Subcutaneous abdominal adipose tissue (tissue), 5 donors: ENCODE measurements at regions not wholly inside any gene's neighbourhood (a gene's known extent, or its start where the extent isn't known, plus 50 kb on each side); places are given as distances from the start of the nearest gene placed in this dataset.

Source experiments
- H3K27ac ChIP-seq: one replicate; pipeline ENCODE4 v1.7.0; 2013; ENCODE audit warnings: low read depth, mild to moderate bottlenecking, inconsistent platforms, low read length, moderate library complexity
- H3K27me3 ChIP-seq, 5 donors: one replicate each; pipeline ENCODE4 v1.7.0; 2013; ENCODE audit warnings: low read length in 5 of 5, inconsistent platforms in 1 of 5; ENCODE audit not compliant: control insufficient read depth in 5 of 5, insufficient read depth in 4 of 5
- H3K36me3 ChIP-seq, 5 donors: one replicate each; pipeline ENCODE4 v1.7.0; 2013; ENCODE audit warnings: low read length in 5 of 5; ENCODE audit not compliant: control insufficient read depth in 5 of 5, insufficient read depth in 5 of 5
- H3K4me1 ChIP-seq, 5 donors: one replicate each; pipeline ENCODE4 v1.7.0; 2013; ENCODE audit warnings: low read length in 5 of 5, mild to moderate bottlenecking in 3 of 5, moderate library complexity in 1 of 5; ENCODE audit not compliant: control insufficient read depth in 5 of 5, insufficient read depth in 5 of 5
- H3K4me3 ChIP-seq, 5 donors: one replicate each; pipeline ENCODE4 v1.7.0; 2013; ENCODE audit warnings: low read length in 5 of 5, low read depth in 1 of 5
- H3K9ac ChIP-seq, 5 donors: one replicate each; pipeline ENCODE4 v1.7.0; 2013; ENCODE audit warnings: low read length in 5 of 5, mild to moderate bottlenecking in 4 of 5, moderate library complexity in 3 of 5
- H3K9me3 ChIP-seq, 5 donors: one replicate each; pipeline ENCODE4 v1.7.0; 2013; ENCODE audit warnings: low read length in 5 of 5; ENCODE audit not compliant: control insufficient read depth in 5 of 5
- donor health status: healthy.
- donor health status: healthy.
- donor health status: healthy.
- donor health status: healthy.
- donor health status: healthy.

- Histone ChIP-seq H3K4me1 (peaks cover 0 to 15% (median 4%) of the 10 kb centered on the region in 5 donors), H3K4me3 (no peak overlapping the region), H3K9ac (no peak overlapping the region), H3K27ac (peak overlapping the region; percentile 83), H3K9me3 (no peaks in the 10 kb centered on the region), H3K36me3 (no peaks in the 10 kb centered on the region), H3K27me3 (no peaks in the 10 kb centered on the region)
Observed at GRCh38 chr18:68438983-68439382, 275.9 kb downstream of the TMX3 start.

- H3K36me3 ChIP-seq = no peaks in the 10 kb centered on the region
- H3K4me1 ChIP-seq = peaks cover 0 to 15% (median 4%) of the 10 kb centered on the region in 5 donors
- H3K4me3 ChIP-seq = no peak overlapping the region
- H3K9ac ChIP-seq = no peak overlapping the region
- H3K27me3 ChIP-seq = no peaks in the 10 kb centered on the region
- no peaks in the 10 kb centered on the region for H3K9me3 ChIP-seq
- H3K27ac ChIP-seq = peak overlapping the region; percentile 83
Observed at GRCh38 chr18:68438536-68438935, 276.4 kb downstream of the TMX3 start.

GRCh38 chr18:68436485-68436884, 278.4 kb downstream of the TMX3 start:
- H3K27ac ChIP-seq = no peak overlapping the region
- peak overlapping the region in 1 of 5 donors; percentile 7 for H3K4me3 ChIP-seq
- H3K9ac ChIP-seq = no peak overlapping the region
- H3K36me3 ChIP-seq = no peaks in the 10 kb centered on the region
- no peaks in the 10 kb centered on the region for H3K27me3 ChIP-seq
- peaks cover 0 to 15% (median 4%) of the 10 kb centered on the region in 5 donors for H3K4me1 ChIP-seq
- H3K9me3 ChIP-seq = no peaks in the 10 kb centered on the region

GRCh38 chr18:68435581-68435980, 279.3 kb downstream of the TMX3 start:
- Histone ChIP-seq H3K9ac (no peak overlapping the region), H3K27me3 (no peaks in the 10 kb centered on the region), H3K9me3 (no peaks in the 10 kb centered on the region), H3K27ac (no peak overlapping the region), H3K36me3 (no peaks in the 10 kb centered on the region), H3K4me3 (no peak overlapping the region), H3K4me1 (peaks cover 0 to 15% (median 4%) of the 10 kb centered on the region in 5 donors)

- no peak overlapping the region for H3K27ac ChIP-seq
Observed at GRCh38 chr18:68431922-68432198, 283.0 kb downstream of the TMX3 start.

GRCh38 chr18:68431111-68431921, 283.6 kb downstream of the TMX3 start:
- no peaks in the 10 kb centered on the region for H3K9me3 ChIP-seq
- H3K9ac ChIP-seq = no peak overlapping the region
- H3K27ac ChIP-seq = no peak overlapping the region
- no peaks in the 10 kb centered on the region for H3K27me3 ChIP-seq
- H3K36me3 ChIP-seq = no peaks in the 10 kb centered on the region
- no peak overlapping the region for H3K4me3 ChIP-seq
- peaks cover 0 to under 1% (median 0%) of the 10 kb centered on the region in 5 donors for H3K4me1 ChIP-seq

More at GRCh38 chr18:68431922-68432198, 283.0 kb downstream of the TMX3 start:
- H3K36me3 ChIP-seq = no peaks in the 10 kb centered on the region
- no peak overlapping the region for H3K4me3 ChIP-seq
- no peaks in the 10 kb centered on the region for H3K27me3 ChIP-seq
- no peaks in the 10 kb centered on the region for H3K9me3 ChIP-seq
- peaks cover 0 to 4% (median 0%) of the 10 kb centered on the region in 5 donors for H3K4me1 ChIP-seq
- no peak overlapping the region for H3K9ac ChIP-seq

GRCh38 chr18:68429841-68430240, 285.1 kb downstream of the TMX3 start:
- H3K36me3 ChIP-seq = no peaks in the 10 kb centered on the region
- H3K27me3 ChIP-seq = no peaks in the 10 kb centered on the region
- no peaks in the 10 kb centered on the region for H3K4me1 ChIP-seq
- no peak overlapping the region for H3K9ac ChIP-seq
- no peaks in the 10 kb centered on the region for H3K9me3 ChIP-seq
- H3K4me3 ChIP-seq = no peak overlapping the region
- no peak overlapping the region for H3K27ac ChIP-seq

GRCh38 chr18:68429111-68429510, 285.8 kb downstream of the TMX3 start:
- no peak overlapping the region for H3K4me3 ChIP-seq
- no peaks in the 10 kb centered on the region for H3K36me3 ChIP-seq
- H3K27me3 ChIP-seq = no peaks in the 10 kb centered on the region
- no peaks in the 10 kb centered on the region for H3K4me1 ChIP-seq
- no peak overlapping the region for H3K27ac ChIP-seq
- no peaks in the 10 kb centered on the region for H3K9me3 ChIP-seq
- H3K9ac ChIP-seq = no peak overlapping the region

GRCh38 chr18:68428661-68429060, 286.2 kb downstream of the TMX3 start:
- Histone ChIP-seq H3K27ac (no peak overlapping the region), H3K9ac (no peak overlapping the region), H3K36me3 (no peaks in the 10 kb centered on the region)

GRCh38 chr18:68427951-68428401, 286.9 kb downstream of the TMX3 start:
- Histone ChIP-seq H3K9ac (no peak overlapping the region), H3K4me1 (no peaks in the 10 kb centered on the region), H3K4me3 (no peak overlapping the region), H3K9me3 (no peaks in the 10 kb centered on the region), H3K27me3 (no peaks in the 10 kb centered on the region), H3K36me3 (no peaks in the 10 kb centered on the region), H3K27ac (no peak overlapping the region)

More at GRCh38 chr18:68428661-68429060, 286.2 kb downstream of the TMX3 start:
- H3K4me3 ChIP-seq = no peak overlapping the region
- no peaks in the 10 kb centered on the region for H3K9me3 ChIP-seq
- no peaks in the 10 kb centered on the region for H3K4me1 ChIP-seq
- no peaks in the 10 kb centered on the region for H3K27me3 ChIP-seq
